ENCODE measurements at regions not wholly inside any gene's neighbourhood (a gene's known extent, or its start where the extent isn't known, plus 50 kb on each side); places are given as distances from the start of the nearest gene placed in this dataset.

GRCh38 chr15:29382862-29383261 is 113.2 kb upstream of the NSMCE3 start:
- no peak for TF ChIP-seq EZH2 (IDR thresholded peaks at IDR 0.05; ENCODE audit: insufficient read depth, poor library complexity, severe bottlenecking)
- no peak for TF ChIP-seq EZH2phosphoT487 (IDR thresholded peaks at IDR 0.05; ENCODE audit: insufficient read depth, low read depth)
